ENCODE measurements at regions not wholly inside any gene's neighbourhood (a gene's known extent, or its start where the extent isn't known, plus 50 kb on each side); places are given as distances from the start of the nearest gene placed in this dataset.

GRCh38 chr2:168353251-168353650 is 102.8 kb upstream of the CERS6 start:
- no peak for TF ChIP-seq CTCF (IDR thresholded peaks at IDR 0.05; ENCODE audit: extremely low read depth, missing control alignments)
- DNase-seq (ENCODE audit: low spot score) = no peak

- TF ChIP-seq CTCF (IDR thresholded peaks at IDR 0.05; ENCODE audit: extremely low read depth, missing control alignments) = no peak
- DNase-seq (ENCODE audit: low spot score) = no peak
Observed at GRCh38 chr2:168354499-168354898, 101.6 kb upstream of the CERS6 start.

- TF ChIP-seq CTCF (IDR thresholded peaks at IDR 0.05; ENCODE audit: extremely low read depth, missing control alignments) = no peak
- DNase-seq (ENCODE audit: low spot score) = no peak
Observed at GRCh38 chr2:168355121-168355520, 101.0 kb upstream of the CERS6 start.

GRCh38 chr2:168355779-168356476 is 100.1 kb upstream of the CERS6 start:
- TF ChIP-seq CTCF (IDR thresholded peaks at IDR 0.05; ENCODE audit: extremely low read depth, missing control alignments) = no peak
- no peak for DNase-seq (ENCODE audit: low spot score)

- TF ChIP-seq CTCF (IDR thresholded peaks at IDR 0.05; ENCODE audit: extremely low read depth, missing control alignments) = no peak
Observed at GRCh38 chr2:168356477-168356835, 99.6 kb upstream of the CERS6 start.

GRCh38 chr2:168357797-168358472 is 98.1 kb upstream of the CERS6 start:
- no peak for DNase-seq (ENCODE audit: low spot score)
- no peak for TF ChIP-seq CTCF (IDR thresholded peaks at IDR 0.05; ENCODE audit: extremely low read depth, missing control alignments)

More at GRCh38 chr2:168356477-168356835, 99.6 kb upstream of the CERS6 start:
- no peak for DNase-seq (ENCODE audit: low spot score)

GRCh38 chr2:168359082-168359481 is 97.0 kb upstream of the CERS6 start:
- no peak for DNase-seq (ENCODE audit: low spot score)
- TF ChIP-seq CTCF (IDR thresholded peaks at IDR 0.05; ENCODE audit: extremely low read depth, missing control alignments) = no peak
